ENCODE measurements at regions not wholly inside any gene's neighbourhood (a gene's known extent, or its start where the extent isn't known, plus 50 kb on each side); places are given as distances from the start of the nearest gene placed in this dataset.

DNA sequence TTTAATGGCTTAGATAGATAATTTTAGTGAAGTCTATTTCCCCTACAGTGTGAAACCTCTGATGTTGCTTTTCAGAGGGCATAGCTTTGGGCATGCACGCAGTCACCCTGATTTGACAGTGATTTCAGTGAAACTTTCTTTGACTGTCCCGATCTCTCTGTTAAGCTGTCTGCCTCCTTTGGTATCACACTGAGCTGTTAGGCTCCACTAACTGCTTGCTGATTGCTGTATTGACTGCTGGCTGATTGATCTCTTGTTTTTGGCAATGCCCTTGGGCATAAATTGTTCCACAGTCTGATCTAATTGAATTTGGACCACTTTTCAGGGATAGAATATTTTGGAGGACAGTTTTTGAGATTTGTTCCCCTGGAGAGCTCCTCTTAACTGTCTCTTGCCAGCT, 68.5 kb upstream of the CCDC54 start:
- TF ChIP-seq, protein P1, sequence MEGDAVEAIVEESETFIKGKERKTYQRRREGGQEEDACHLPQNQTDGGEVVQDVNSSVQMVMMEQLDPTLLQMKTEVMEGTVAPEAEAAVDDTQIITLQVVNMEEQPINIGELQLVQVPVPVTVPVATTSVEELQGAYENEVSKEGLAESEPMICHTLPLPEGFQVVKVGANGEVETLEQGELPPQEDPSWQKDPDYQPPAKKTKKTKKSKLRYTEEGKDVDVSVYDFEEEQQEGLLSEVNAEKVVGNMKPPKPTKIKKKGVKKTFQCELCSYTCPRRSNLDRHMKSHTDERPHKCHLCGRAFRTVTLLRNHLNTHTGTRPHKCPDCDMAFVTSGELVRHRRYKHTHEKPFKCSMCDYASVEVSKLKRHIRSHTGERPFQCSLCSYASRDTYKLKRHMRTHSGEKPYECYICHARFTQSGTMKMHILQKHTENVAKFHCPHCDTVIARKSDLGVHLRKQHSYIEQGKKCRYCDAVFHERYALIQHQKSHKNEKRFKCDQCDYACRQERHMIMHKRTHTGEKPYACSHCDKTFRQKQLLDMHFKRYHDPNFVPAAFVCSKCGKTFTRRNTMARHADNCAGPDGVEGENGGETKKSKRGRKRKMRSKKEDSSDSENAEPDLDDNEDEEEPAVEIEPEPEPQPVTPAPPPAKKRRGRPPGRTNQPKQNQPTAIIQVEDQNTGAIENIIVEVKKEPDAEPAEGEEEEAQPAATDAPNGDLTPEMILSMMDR (IDR thresholded peaks at IDR 0.05), result no peak
- TF ChIP-seq POLR2A (IDR thresholded peaks at IDR 0.05), result no peak
